IMR-90 (cell line): ENCODE measurements at regions not wholly inside any gene's neighbourhood (a gene's known extent, or its start where the extent isn't known, plus 50 kb on each side); places are given as distances from the start of the nearest gene placed in this dataset.

ENCODE experiments used
- ATAC-seq: fragments of 200-7000 bp; cut with Tn5 transposase; 2 replicates; pipeline ENCODE4 v1.9.1; 2020; ENCODE audit warnings: low read depth, mild to moderate bottlenecking, moderate library complexity
- BruUV-seq: library from RNA; stranded (reverse); fragments of 400-500 nt; replicated peaks from 2 replicates; lab custom pipeline; 2021; lab: Mats Ljungman, UMichigan
- CTCF ChIA-PET: fragments of 300-600 bp; formaldehyde crosslinking; extraction: SDS; loops from one replicate; lab custom pipeline; 2021; ENCODE audit warnings: antibody characterized with exemption; lab: Yijun Ruan, JAX
- POLR2A ChIA-PET: fragments of 300-600 bp; sonication (Branson Sonifier 250); formaldehyde crosslinking; loops from one replicate; lab custom pipeline; 2022; ENCODE audit warnings: antibody characterized with exemption; ENCODE audit not compliant: unreplicated experiment; lab: Charles Lee
- DNase-seq: peaks from one replicate; pipeline ENCODE4 v3.0.0; 2013
- H2AFZ ChIP-seq: replicated peaks from 2 replicates; pipeline ENCODE3; 2013; ENCODE audit warnings: low read length, mild to moderate bottlenecking; ENCODE audit not compliant: poor library complexity
- H2AK5ac ChIP-seq: 2 replicates; pipeline ENCODE4 v1.6.1; 2013; ENCODE audit warnings: low read depth, low read length, inconsistent platforms
- H2AK9ac ChIP-seq: replicated peaks from 2 replicates; pipeline ENCODE3; 2013; ENCODE audit warnings: mild to moderate bottlenecking, low read depth, low read length, moderate library complexity; ENCODE audit not compliant: poor library complexity
- H2BK120ac ChIP-seq: 2 replicates; pipeline ENCODE4 v1.6.1; 2013; ENCODE audit warnings: low read depth, low read length, inconsistent platforms
- H2BK15ac ChIP-seq: 3 replicates; pipeline ENCODE4 v1.6.1; 2013; ENCODE audit warnings: low read depth, low read length, inconsistent platforms
- H2BK20ac ChIP-seq: 2 replicates; pipeline ENCODE4 v1.6.1; 2013; ENCODE audit warnings: low read depth, mild to moderate bottlenecking, inconsistent platforms, low read length, moderate library complexity
- H2BK5ac ChIP-seq: 2 replicates; pipeline ENCODE4 v1.6.1; 2013; ENCODE audit warnings: mild to moderate bottlenecking, low read depth, low read length, inconsistent platforms; ENCODE audit not compliant: poor library complexity, severe bottlenecking
- H3K14ac ChIP-seq: replicated peaks from 2 replicates; pipeline ENCODE4 v1.6.1; 2013; ENCODE audit warnings: low read depth, low read length, inconsistent platforms
- H3K18ac ChIP-seq: 2 replicates; pipeline ENCODE4 v1.6.1; 2013; ENCODE audit warnings: low read depth, low read length, control low read depth
- H3K23ac ChIP-seq: 2 replicates; pipeline ENCODE4 v1.6.1; 2013; ENCODE audit warnings: low read depth, low read length, inconsistent platforms
- H3K27ac ChIP-seq: 2 replicates; pipeline ENCODE4 v1.5.1; 2013; ENCODE audit warnings: mild to moderate bottlenecking, control low read depth, low read length; ENCODE audit not compliant: insufficient read depth
- H3K27me3 ChIP-seq: 2 replicates; pipeline ENCODE4 v1.6.1; 2013; ENCODE audit warnings: low read length; ENCODE audit not compliant: control insufficient read depth, insufficient read depth
- H3K36me3 ChIP-seq: 2 replicates; pipeline ENCODE4 v1.6.1; 2013; ENCODE audit warnings: low read length, mixed read lengths; ENCODE audit not compliant: control insufficient read depth, insufficient read depth
- H3K4ac ChIP-seq: 2 replicates; pipeline ENCODE4 v1.6.1; 2013; ENCODE audit warnings: low read depth, low read length, inconsistent platforms
- H3K4me1 ChIP-seq: 2 replicates; pipeline ENCODE4 v1.6.1; 2013; ENCODE audit warnings: low read length, mixed read lengths; ENCODE audit not compliant: control insufficient read depth, insufficient read depth
- H3K4me2 ChIP-seq: 2 replicates; pipeline ENCODE4 v1.6.1; 2013; ENCODE audit warnings: low read depth, mild to moderate bottlenecking, control low read depth, low read length, moderate library complexity
- H3K4me3 ChIP-seq: 2 replicates; pipeline ENCODE4 v1.5.1; 2013; ENCODE audit warnings: low read depth, mild to moderate bottlenecking, control low read depth, low read length, moderate library complexity; ENCODE audit not compliant: insufficient read depth
- H3K56ac ChIP-seq: 2 replicates; pipeline ENCODE4 v1.6.1; 2013; ENCODE audit warnings: low read length, inconsistent platforms; ENCODE audit not compliant: insufficient read depth; ENCODE audit errors: extremely low read depth
- H3K79me1 ChIP-seq, 2 experiments: 2 replicates each; pipeline ENCODE4 v1.6.1; 2013; ENCODE audit warnings: low read length in 2 of 2, inconsistent platforms in 1 of 2, low read depth in 1 of 2
- H3K9ac ChIP-seq: 2 replicates; pipeline ENCODE4 v1.6.1; 2013; ENCODE audit warnings: low read depth, low read length, control low read depth
- H3K9me1 ChIP-seq: 2 replicates; pipeline ENCODE4 v1.6.1; 2013; ENCODE audit warnings: low read length, inconsistent platforms; ENCODE audit not compliant: insufficient read depth
- H3K9me3 ChIP-seq: 2 replicates; pipeline ENCODE4 v1.6.1; 2013; ENCODE audit warnings: low read length; ENCODE audit not compliant: control insufficient read depth, insufficient read depth
- H4K20me1 ChIP-seq: 2 replicates; pipeline ENCODE4 v1.6.1; 2013; ENCODE audit warnings: low read length, inconsistent platforms; ENCODE audit not compliant: insufficient read depth
- H4K5ac ChIP-seq: 2 replicates; pipeline ENCODE4 v1.6.1; 2013; ENCODE audit warnings: mild to moderate bottlenecking, low read depth, low read length, control low read depth
- H4K8ac ChIP-seq, 2 experiments: 2 replicates each; pipeline ENCODE4 v1.6.1; 2013; ENCODE audit warnings: low read depth in 2 of 2, low read length in 2 of 2, control low read depth in 1 of 2, inconsistent platforms in 1 of 2
- H4K91ac ChIP-seq: 2 replicates; pipeline ENCODE4 v1.6.1; 2013; ENCODE audit warnings: low read depth, low read length, inconsistent platforms; ENCODE audit not compliant: insufficient read depth
- BHLHE40 ChIP-seq: fragments of 150-350 bp; IDR thresholded peaks from 2 replicates; pipeline ENCODE4 v1.6.1; 2016; ENCODE audit warnings: mild to moderate bottlenecking, low read depth, low read length
- MAFK ChIP-seq: IDR thresholded peaks from 2 replicates; pipeline ENCODE4 v1.6.1; 2012; ENCODE audit warnings: low read depth, low read length, improper control_type of control experiment
- MXI1 ChIP-seq: IDR thresholded peaks from 2 replicates; pipeline ENCODE4 v1.6.1; 2012; ENCODE audit warnings: low read depth, mild to moderate bottlenecking, low read length, moderate library complexity, borderline replicate concordance
- NFE2L2 ChIP-seq: fragments of 150-350 bp; IDR thresholded peaks from 2 replicates; pipeline ENCODE4 v1.6.1; 2016; ENCODE audit warnings: low read depth, mild to moderate bottlenecking, low read length
- RAD21 ChIP-seq: IDR thresholded peaks from 2 replicates; pipeline ENCODE4 v1.6.1; 2012; ENCODE audit warnings: low read length, improper control_type of control experiment
- RCOR1 ChIP-seq: IDR thresholded peaks from 2 replicates; pipeline ENCODE4 v1.6.1; 2012; ENCODE audit warnings: mild to moderate bottlenecking, low read length, improper control_type of control experiment; ENCODE audit not compliant: insufficient replicate concordance
- RFX5 ChIP-seq: IDR thresholded peaks from 2 replicates; pipeline ENCODE4 v1.8.0; 2012; ENCODE audit warnings: low read depth, mild to moderate bottlenecking, low read length, moderate library complexity
- WGBS, 2 experiments: methylation state at CpG; one replicate each; pipeline versions ENCODE4 v1.1.5 to v1.1.7; 2013; ENCODE audit warnings: missing lambda C conversion rate in 2 of 2; ENCODE audit not compliant: insufficient read length in 1 of 2; ENCODE audit errors: extremely low coverage in 2 of 2; 5-methylcytosine and 5-hydroxymethylcytosine counted together
- dilution Hi-C: fragments of 300-500 bp; cut with HindIII; formaldehyde crosslinking; loops from one replicate; pipeline ENCODE4 v1.14.3; 2018; ENCODE audit warnings: low sequenced_read_pairs; ENCODE audit not compliant: unreplicated experiment
- in situ Hi-C: fragments of 300-500 bp; cut with MboI; formaldehyde crosslinking; loops from 3 replicates; pipeline ENCODE4 v1.14.3; 2019; ENCODE audit warnings: low sequenced_read_pairs, inconsistent platforms, mixed read lengths
- intact Hi-C: fragments of 100-400 bp; cut with micrococcal nuclease; formaldehyde crosslinking; loops from 2 replicates; pipeline ENCODE4 v1.10.0; 2022
- TF ChIP-seq, protein P1 (sequence below): fragments of 150-350 bp; IDR thresholded peaks from 2 replicates; pipeline ENCODE4 v1.6.1; 2017; ENCODE audit warnings: mild to moderate bottlenecking, antibody characterized with exemption, low read length, low read depth
- TF ChIP-seq, protein P2 (sequence below): fragments of 150-350 bp; IDR thresholded peaks from 2 replicates; pipeline ENCODE4 v1.6.1; 2016; ENCODE audit warnings: low read depth, mild to moderate bottlenecking, low read length, moderate library complexity, borderline replicate concordance

DNA sequence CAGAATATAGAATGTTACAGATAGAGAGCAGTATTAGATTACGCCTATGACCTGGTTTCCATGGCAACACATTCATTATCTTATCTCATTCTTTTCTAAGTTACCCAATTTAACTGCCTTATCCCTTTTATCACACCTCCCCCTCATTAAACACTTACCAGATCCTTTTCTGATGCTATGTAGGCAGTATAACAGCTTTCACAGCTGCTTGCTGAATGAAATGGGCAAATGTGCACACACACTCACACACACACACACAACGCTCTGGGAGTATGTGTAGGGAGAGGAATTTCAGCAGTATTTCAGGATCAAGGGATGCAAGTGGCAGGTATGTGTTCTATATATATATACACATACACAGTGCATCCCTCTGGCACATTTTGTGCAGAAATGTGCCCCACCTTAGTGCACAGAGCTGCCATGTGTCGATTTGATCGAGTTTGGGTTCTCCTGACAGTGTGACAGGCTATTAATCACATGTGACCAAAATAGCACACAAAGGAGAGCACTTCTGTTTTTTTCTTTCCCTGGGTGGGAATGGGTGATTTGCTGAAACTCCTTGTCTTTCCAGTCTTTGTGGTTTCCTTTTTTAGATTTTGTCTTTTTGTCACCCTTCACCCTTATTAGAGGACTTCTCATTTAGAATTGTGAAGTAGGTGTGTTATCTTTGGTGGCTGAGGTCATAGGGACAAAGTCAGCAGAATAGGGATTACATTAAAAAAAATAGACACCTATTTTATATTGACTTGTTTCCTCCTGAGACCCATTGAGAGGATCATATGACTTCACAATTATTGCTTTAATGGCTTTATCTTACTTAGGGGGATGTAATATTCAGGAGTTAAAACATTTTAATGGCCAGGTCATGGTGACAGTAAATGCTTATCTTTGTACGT, 553.7 kb downstream of the PDCD6IP start:
- H2BK5ac ChIP-seq = no peak overlapping the region
- dilution Hi-C loops = no loop called here
- H2AFZ ChIP-seq = no peak overlapping the region
- no peak overlapping the region for H2BK120ac ChIP-seq
- H4K5ac ChIP-seq = no peak overlapping the region
- no peak overlapping the region for H3K4ac ChIP-seq
- no peak overlapping the region for H3K4me2 ChIP-seq
- H3K56ac ChIP-seq = no peak overlapping the region
- H4K8ac ChIP-seq = no peak overlapping the region
- no CpG with 5 or more reads among the region's 5 CpGs for WGBS, 2 experiments
- H2AK5ac ChIP-seq = no peak overlapping the region
- no peaks in the 10 kb centered on the region for H4K20me1 ChIP-seq
- no peaks in the 10 kb centered on the region for H3K4me1 ChIP-seq
- H3K18ac ChIP-seq = no peak overlapping the region
- no peaks in the 10 kb centered on the region for H3K79me1 ChIP-seq
- H3K4me3 ChIP-seq = no peak overlapping the region
- H4K91ac ChIP-seq = no peak overlapping the region
- no peak overlapping the region for H2BK20ac ChIP-seq
- in situ Hi-C loops = no loop called here
- H3K9ac ChIP-seq = no peak overlapping the region
- H2BK15ac ChIP-seq = no peak overlapping the region
- POLR2A ChIA-PET = no interaction called here
- H3K23ac ChIP-seq = no peak overlapping the region
- no peak overlapping the region for H3K27ac ChIP-seq
- TF ChIP-seq RFX5 = no peak
- no peak for TF ChIP-seq BHLHE40
- no peak for TF ChIP-seq RAD21
- TF ChIP-seq, protein P1, sequence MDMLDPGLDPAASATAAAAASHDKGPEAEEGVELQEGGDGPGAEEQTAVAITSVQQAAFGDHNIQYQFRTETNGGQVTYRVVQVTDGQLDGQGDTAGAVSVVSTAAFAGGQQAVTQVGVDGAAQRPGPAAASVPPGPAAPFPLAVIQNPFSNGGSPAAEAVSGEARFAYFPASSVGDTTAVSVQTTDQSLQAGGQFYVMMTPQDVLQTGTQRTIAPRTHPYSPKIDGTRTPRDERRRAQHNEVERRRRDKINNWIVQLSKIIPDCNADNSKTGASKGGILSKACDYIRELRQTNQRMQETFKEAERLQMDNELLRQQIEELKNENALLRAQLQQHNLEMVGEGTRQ = no peak
- no peak for TF ChIP-seq MAFK
- no peak for TF ChIP-seq NFE2L2
- TF ChIP-seq RCOR1 = no peak
- TF ChIP-seq MXI1 = no peak
- TF ChIP-seq, protein P2, sequence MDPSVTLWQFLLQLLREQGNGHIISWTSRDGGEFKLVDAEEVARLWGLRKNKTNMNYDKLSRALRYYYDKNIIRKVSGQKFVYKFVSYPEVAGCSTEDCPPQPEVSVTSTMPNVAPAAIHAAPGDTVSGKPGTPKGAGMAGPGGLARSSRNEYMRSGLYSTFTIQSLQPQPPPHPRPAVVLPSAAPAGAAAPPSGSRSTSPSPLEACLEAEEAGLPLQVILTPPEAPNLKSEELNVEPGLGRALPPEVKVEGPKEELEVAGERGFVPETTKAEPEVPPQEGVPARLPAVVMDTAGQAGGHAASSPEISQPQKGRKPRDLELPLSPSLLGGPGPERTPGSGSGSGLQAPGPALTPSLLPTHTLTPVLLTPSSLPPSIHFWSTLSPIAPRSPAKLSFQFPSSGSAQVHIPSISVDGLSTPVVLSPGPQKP = no peak
- no peaks in the 10 kb centered on the region for H3K9me1 ChIP-seq
- CTCF ChIA-PET = interaction anchor here (0.7 kb wide), 1 partner anchor 13 kb away, joined by 4 read pairs; no protein-coding TSS in a partner anchor
- no peak for ATAC-seq
- peaks cover 2% of the 10 kb centered on the region; the same call in 1 of the 2 replicates for H3K9me3 ChIP-seq
- H3K27me3 ChIP-seq = no peaks in the 10 kb centered on the region
- no TSS peak for BruUV-seq
- no peak for DNase-seq
- H2AK9ac ChIP-seq = no peak overlapping the region
- no peaks in the 10 kb centered on the region for H3K36me3 ChIP-seq
- H3K14ac ChIP-seq = no peak overlapping the region
- intact Hi-C loops = no loop called here
